Limb (tissue), 2 donors: ENCODE measurements at regions not wholly inside any gene's neighbourhood (a gene's known extent, or its start where the extent isn't known, plus 50 kb on each side); places are given as distances from the start of the nearest gene placed in this dataset.
A peak's percentile ranks its signal among the peaks of the same experiment; 100 is the strongest.
"Not testable (repeated sequence)": the region's sequence is repeated elsewhere in the genome, so short reads cannot be mapped to it uniquely, and the experiment has no call there.

Experiments used
- DNase-seq, 2 donors: peaks; one replicate each; pipeline ENCODE4 v3.0.0-alpha.2; 2016; ENCODE audit errors: extremely low spot score in 2 of 2

GRCh38 chr6:169101981-169102380, 151.7 kb downstream of the THBS2 start:
- DNase-seq = no peak

GRCh38 chr6:169101036-169101805, 152.4 kb downstream of the THBS2 start:
- DNase-seq = no peak

GRCh38 chr6:169099411-169100202, 154.0 kb downstream of the THBS2 start:
- DNase-seq = no peak

GRCh38 chr6:169098651-169099050, 155.0 kb downstream of the THBS2 start:
- DNase-seq = not testable (repeated sequence)

- no peak for DNase-seq
Measured at GRCh38 chr6:169098116-169098515, 155.5 kb downstream of the THBS2 start.

GRCh38 chr6:169097381-169097959, 156.2 kb downstream of the THBS2 start:
- no peak for DNase-seq

GRCh38 chr6:169096388-169096787, 157.3 kb downstream of the THBS2 start:
- DNase-seq = no peak

- DNase-seq = no peak
Measured at GRCh38 chr6:169095153-169095552, 158.5 kb downstream of the THBS2 start.

- DNase-seq = no peak
Measured at GRCh38 chr6:169094552-169094950, 159.1 kb downstream of the THBS2 start.

- no peak for DNase-seq
Measured at GRCh38 chr6:169093770-169094551, 159.7 kb downstream of the THBS2 start.

GRCh38 chr6:169093066-169093723, 160.5 kb downstream of the THBS2 start:
- no peak for DNase-seq

- no peak for DNase-seq
Measured at GRCh38 chr6:169092375-169092774, 161.3 kb downstream of the THBS2 start.

GRCh38 chr6:169090514-169091127, 163.0 kb downstream of the THBS2 start:
- not testable (repeated sequence) for DNase-seq

GRCh38 chr6:169088762-169089161, 164.9 kb downstream of the THBS2 start:
- DNase-seq = no peak

GRCh38 chr6:169087443-169088041, 166.1 kb downstream of the THBS2 start:
- peak in 1 of 2 donors; percentile 70 for DNase-seq

GRCh38 chr6:169086616-169087015, 167.0 kb downstream of the THBS2 start:
- DNase-seq = not testable (repeated sequence)

GRCh38 chr6:169086020-169086419, 167.6 kb downstream of the THBS2 start:
- no peak for DNase-seq

- no peak for DNase-seq
Measured at GRCh38 chr6:169085466-169085865, 168.2 kb downstream of the THBS2 start.

GRCh38 chr6:169084557-169084956, 169.1 kb downstream of the THBS2 start:
- not testable (repeated sequence) for DNase-seq

GRCh38 chr6:169084067-169084466, 169.6 kb downstream of the THBS2 start:
- DNase-seq = no peak
